AG09309 (cell line): ENCODE measurements at regions not wholly inside any gene's neighbourhood (a gene's known extent, or its start where the extent isn't known, plus 50 kb on each side); places are given as distances from the start of the nearest gene placed in this dataset.

Experiments
- DNase-seq: peaks from one replicate; pipeline ENCODE4 v3.0.0-alpha.2; 2010; ENCODE audit warnings: low read depth
- H3K4me3 ChIP-seq: 2 replicates; pipeline ENCODE4 v1.5.1; 2011; ENCODE audit warnings: mild to moderate bottlenecking, low read depth, low read length, moderate library complexity; ENCODE audit not compliant: control insufficient read depth
- CTCF ChIP-seq: IDR thresholded peaks from 2 replicates; pipeline ENCODE4 v1.5.1; 2011; ENCODE audit warnings: mild to moderate bottlenecking, low read depth, low read length, inconsistent platforms; ENCODE audit not compliant: insufficient read depth, control insufficient read depth; ENCODE audit errors: missing control alignments

- no peak overlapping the region for H3K4me3 ChIP-seq
- DNase-seq = no peak
- TF ChIP-seq CTCF = no peak
These were observed 195.0 kb upstream of the RGMB start for GRCh38 chr5:98578438-98578837.

- no peak for TF ChIP-seq CTCF
- DNase-seq = no peak
- H3K4me3 ChIP-seq = no peak overlapping the region
These were observed 192.1 kb upstream of the RGMB start for GRCh38 chr5:98581112-98581997.

DNA sequence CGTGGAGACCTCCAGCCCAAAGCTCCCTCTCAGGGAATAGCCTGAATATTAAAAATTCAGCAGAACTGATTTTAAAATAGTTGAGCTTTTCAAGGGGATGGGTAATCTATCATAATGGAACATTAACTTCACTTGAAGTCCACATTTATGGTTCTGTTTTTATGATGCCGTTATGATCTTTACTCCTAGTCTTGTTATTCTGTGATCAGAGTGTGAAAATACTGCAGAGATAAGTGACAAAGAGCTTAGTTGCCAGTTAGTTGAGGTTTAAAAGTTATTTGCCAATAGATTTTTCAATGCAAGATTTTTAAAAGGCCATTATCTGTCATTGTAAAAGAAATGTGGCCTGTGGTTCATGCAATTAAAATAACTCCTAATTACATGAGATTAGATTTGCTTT is 189.9 kb upstream of the RGMB start:
- DNase-seq = no peak
- no peak overlapping the region for H3K4me3 ChIP-seq
- TF ChIP-seq CTCF = no peak

DNA sequence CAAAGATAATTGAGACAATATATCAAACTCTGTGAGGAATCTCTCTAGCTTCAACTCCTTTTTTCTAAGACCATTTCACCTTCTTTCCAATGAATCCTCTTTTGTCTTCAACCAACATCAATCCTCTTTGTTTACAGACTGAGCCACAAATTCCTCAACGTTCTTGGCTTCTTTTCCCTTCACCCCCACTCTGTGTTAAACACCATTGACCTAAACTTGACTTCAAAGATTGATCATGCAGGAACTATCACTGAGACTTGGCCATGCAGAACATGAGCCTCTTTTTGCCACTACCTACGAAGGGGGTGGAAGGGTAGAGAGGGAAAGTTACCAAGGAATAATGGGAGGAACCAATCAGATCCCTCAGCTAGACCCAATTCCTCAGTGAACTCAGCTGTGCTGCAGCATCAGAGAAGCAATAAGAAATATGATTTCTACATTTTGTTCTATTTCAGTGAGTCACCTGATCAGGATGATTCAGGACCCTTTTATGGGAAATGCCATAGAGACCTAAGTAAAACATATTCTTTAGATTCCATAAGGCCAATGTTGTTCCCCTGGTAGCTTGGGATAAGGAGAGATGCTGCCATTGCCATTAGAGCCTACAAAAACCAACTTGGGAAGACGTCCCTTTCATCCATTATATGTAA is 187.7 kb upstream of the RGMB start:
- no peak overlapping the region for H3K4me3 ChIP-seq
- TF ChIP-seq CTCF = no peak
- DNase-seq = no peak

GRCh38 chr5:98586581-98586980 is 186.9 kb upstream of the RGMB start:
- TF ChIP-seq CTCF = no peak
- no peak for DNase-seq
- H3K4me3 ChIP-seq = no peak overlapping the region

- no peak for DNase-seq
These were observed 186.3 kb upstream of the RGMB start for GRCh38 chr5:98587166-98587565.

More at GRCh38 chr5:98587166-98587565, 186.3 kb upstream of the RGMB start:
- no peak for TF ChIP-seq CTCF
- no peak overlapping the region for H3K4me3 ChIP-seq
